ENCODE measurements at regions not wholly inside any gene's neighbourhood (a gene's known extent, or its start where the extent isn't known, plus 50 kb on each side); places are given as distances from the start of the nearest gene placed in this dataset.

- H3K4me3 ChIP-seq (ENCODE audit: low read depth, low read length) = no peak overlapping the region
- TF ChIP-seq CTCF (IDR thresholded peaks at IDR 0.05; ENCODE audit: low read depth, low read length) = no peak
- in situ Hi-C loops (cut with HindIII; ENCODE audit: low sequenced_read_pairs) = no loop called here
- no peak for DNase-seq (ENCODE audit: low read depth, low spot score)
Measured at GRCh38 chr7:21084286-21084685, 297.6 kb upstream of the SP8 start.

DNA sequence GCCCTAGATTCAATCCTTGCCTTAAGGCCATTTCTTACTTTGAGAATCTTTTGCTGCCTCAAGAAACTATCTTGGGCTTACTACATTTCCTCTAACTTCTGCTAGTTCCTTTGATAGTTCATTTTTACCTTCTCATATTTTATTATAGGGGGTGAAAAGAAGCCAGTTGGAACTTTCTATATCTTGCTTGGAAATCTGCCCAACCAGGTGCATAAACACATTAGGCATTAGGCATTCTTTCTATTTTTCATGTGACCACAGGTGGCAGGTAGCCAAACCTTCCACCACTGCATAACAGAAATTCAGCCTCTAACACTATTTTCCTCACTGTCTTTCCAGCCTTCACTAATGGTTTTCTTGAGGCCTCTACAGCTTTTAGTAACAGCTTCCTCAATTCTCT is 300.0 kb upstream of the SP8 start:
- TF ChIP-seq CTCF (IDR thresholded peaks at IDR 0.05; ENCODE audit: low read depth, low read length) = no peak
- no peak for DNase-seq (ENCODE audit: low read depth, low spot score)
- in situ Hi-C loops (cut with HindIII; ENCODE audit: low sequenced_read_pairs) = no loop called here
- H3K4me3 ChIP-seq (ENCODE audit: low read depth, low read length) = no peak overlapping the region

DNA sequence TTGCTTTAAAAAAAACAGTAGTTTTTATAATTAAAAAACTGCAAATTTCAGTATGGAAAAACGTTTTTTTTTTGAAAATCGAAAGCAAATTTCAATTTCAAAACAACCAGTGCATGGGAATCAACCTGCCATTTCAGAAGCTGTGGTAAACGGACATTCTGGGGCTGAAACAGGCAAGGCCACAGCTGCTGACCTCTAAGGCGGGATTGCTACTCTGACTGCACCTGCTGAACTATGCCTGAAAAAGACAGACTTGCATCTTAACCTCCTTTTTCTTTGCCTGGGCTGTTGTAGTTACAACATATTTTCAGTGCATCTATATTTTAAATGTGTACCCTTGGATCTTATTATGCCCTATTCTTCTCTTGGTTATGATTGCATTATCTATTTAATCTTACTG is 303.0 kb upstream of the SP8 start:
- H3K4me3 ChIP-seq (ENCODE audit: low read depth, low read length) = no peak overlapping the region
- DNase-seq (ENCODE audit: low read depth, low spot score) = no peak
- no peak for TF ChIP-seq CTCF (IDR thresholded peaks at IDR 0.05; ENCODE audit: low read depth, low read length)
- in situ Hi-C loops (cut with HindIII; ENCODE audit: low sequenced_read_pairs) = no loop called here

- in situ Hi-C loops (cut with HindIII; ENCODE audit: low sequenced_read_pairs) = no loop called here
- TF ChIP-seq CTCF (IDR thresholded peaks at IDR 0.05; ENCODE audit: low read depth, low read length) = no peak
- no peak for DNase-seq (ENCODE audit: low read depth, low spot score)
- H3K4me3 ChIP-seq (ENCODE audit: low read depth, low read length) = no peak overlapping the region
Measured at GRCh38 chr7:21092766-21093702, 306.3 kb upstream of the SP8 start.

- H3K4me3 ChIP-seq (ENCODE audit: low read depth, low read length) = no peak overlapping the region
- no peak for DNase-seq (ENCODE audit: low read depth, low spot score)
- TF ChIP-seq CTCF (IDR thresholded peaks at IDR 0.05; ENCODE audit: low read depth, low read length) = no peak
- in situ Hi-C loops (cut with HindIII; ENCODE audit: low sequenced_read_pairs) = no loop called here
Measured at GRCh38 chr7:21094589-21094988, 307.9 kb upstream of the SP8 start.

- no peak for DNase-seq (ENCODE audit: low read depth, low spot score)
- TF ChIP-seq CTCF (IDR thresholded peaks at IDR 0.05; ENCODE audit: low read depth, low read length) = no peak
- no peak overlapping the region for H3K4me3 ChIP-seq (ENCODE audit: low read depth, low read length)
- in situ Hi-C loops (cut with HindIII; ENCODE audit: low sequenced_read_pairs) = no loop called here
Measured at GRCh38 chr7:21099432-21099831, 312.7 kb upstream of the SP8 start.

Measured in astrocyte of the spinal cord (primary cell).